ENCODE measurements at regions not wholly inside any gene's neighbourhood (a gene's known extent, or its start where the extent isn't known, plus 50 kb on each side); places are given as distances from the start of the nearest gene placed in this dataset.

DNA sequence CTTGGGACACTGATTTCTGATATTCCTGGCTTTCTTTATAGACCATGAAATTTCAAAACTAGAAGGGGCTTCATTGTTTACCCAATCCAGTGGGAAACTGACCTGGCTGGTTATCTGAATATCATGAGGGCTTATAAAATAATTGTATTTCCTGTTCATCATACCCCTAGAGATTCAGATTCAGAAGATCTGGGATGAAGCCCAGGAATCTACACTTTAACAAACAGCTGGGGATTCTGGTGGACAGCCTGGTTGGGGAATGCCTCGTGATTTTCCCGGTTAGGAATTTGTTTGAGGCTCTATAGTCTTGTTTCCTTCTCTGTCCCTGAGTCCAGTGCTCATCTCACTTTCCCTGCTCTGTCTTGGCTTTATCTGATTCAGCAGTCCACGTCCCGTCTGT, 110.3 kb downstream of the ADRA2A start:
- Histone ChIP-seq H3K27ac (ENCODE audit: insufficient read length, low read depth, low read length) (no peak overlapping the region), H2BK120ac (ENCODE audit: low read depth, low read length, poor library complexity, severe bottlenecking) (no peak overlapping the region), H2AFZ (ENCODE audit: low read length) (no peak overlapping the region), H4K8ac (replicated peaks; ENCODE audit: insufficient read length, low read depth, low read length) (no peak overlapping the region), H3K79me2 (ENCODE audit: insufficient read depth, low read length) (no peaks in the 10 kb centered on the region), H3K14ac (ENCODE audit: insufficient read depth, low read length) (no peak overlapping the region), H3K4ac (ENCODE audit: low read depth, low read length) (no peak overlapping the region), H4K91ac (ENCODE audit: insufficient read length, low read depth, low read length) (no peak overlapping the region), H3K23ac (ENCODE audit: insufficient read length, low read depth, low read length) (no peak overlapping the region), H2BK20ac (ENCODE audit: low read depth, low read length, poor library complexity, severe bottlenecking) (no peak overlapping the region), H3T11ph (ENCODE audit: low read length) (no peak overlapping the region), H4K20me1 (ENCODE audit: control insufficient read depth, insufficient read depth, insufficient read length) (no peaks in the 10 kb centered on the region), H2BK12ac (ENCODE audit: insufficient read length, low read depth, low read length) (no peak overlapping the region), H2BK5ac (ENCODE audit: insufficient read length, low read length) (no peak overlapping the region), H3K23me2 (ENCODE audit: insufficient read length, low read depth, low read length, poor library complexity, severe bottlenecking) (no peaks in the 10 kb centered on the region), H3K18ac (ENCODE audit: insufficient read length, low read depth, low read length) (no peak overlapping the region), H3K79me1 (ENCODE audit: insufficient read depth, low read depth, low read length, poor library complexity, severe bottlenecking) (no peaks in the 10 kb centered on the region), H2AK5ac (ENCODE audit: insufficient read length, low read length) (no peak overlapping the region), H3K27me3 (ENCODE audit: insufficient read depth, low read length) (no peaks in the 10 kb centered on the region), H3K9ac (ENCODE audit: extremely low read depth, insufficient read length, low read length) (no peak overlapping the region), H3K9me3 (ENCODE audit: control insufficient read depth, low read depth, low read length) (no peaks in the 10 kb centered on the region), H4K5ac (ENCODE audit: insufficient read length, low read depth, low read length) (no peak overlapping the region), H3K4me2 (ENCODE audit: insufficient read depth, insufficient read length, low read length) (no peak overlapping the region), H3K4me1 (ENCODE audit: insufficient read depth, low read length) (no peaks in the 10 kb centered on the region), H3K56ac (ENCODE audit: insufficient read length, low read depth, low read length) (no peak overlapping the region), H2BK15ac (ENCODE audit: low read depth, low read length) (no peak overlapping the region)
- H3K36me3 Mint-ChIP-seq (ENCODE audit: insufficient read depth in 1 of 3, low read depth in 3 of 3) = no peaks in the 10 kb centered on the region
- no peak overlapping the region for H3K4me3 Mint-ChIP-seq
- H3K4me1 Mint-ChIP-seq = no peaks in the 10 kb centered on the region
- peaks cover 2 to 3% of the 10 kb centered on the region in 2 experiments; a peak in 2 of 5 replicates for H3K9me3 Mint-ChIP-seq
- TF ChIP-seq, protein P1, sequence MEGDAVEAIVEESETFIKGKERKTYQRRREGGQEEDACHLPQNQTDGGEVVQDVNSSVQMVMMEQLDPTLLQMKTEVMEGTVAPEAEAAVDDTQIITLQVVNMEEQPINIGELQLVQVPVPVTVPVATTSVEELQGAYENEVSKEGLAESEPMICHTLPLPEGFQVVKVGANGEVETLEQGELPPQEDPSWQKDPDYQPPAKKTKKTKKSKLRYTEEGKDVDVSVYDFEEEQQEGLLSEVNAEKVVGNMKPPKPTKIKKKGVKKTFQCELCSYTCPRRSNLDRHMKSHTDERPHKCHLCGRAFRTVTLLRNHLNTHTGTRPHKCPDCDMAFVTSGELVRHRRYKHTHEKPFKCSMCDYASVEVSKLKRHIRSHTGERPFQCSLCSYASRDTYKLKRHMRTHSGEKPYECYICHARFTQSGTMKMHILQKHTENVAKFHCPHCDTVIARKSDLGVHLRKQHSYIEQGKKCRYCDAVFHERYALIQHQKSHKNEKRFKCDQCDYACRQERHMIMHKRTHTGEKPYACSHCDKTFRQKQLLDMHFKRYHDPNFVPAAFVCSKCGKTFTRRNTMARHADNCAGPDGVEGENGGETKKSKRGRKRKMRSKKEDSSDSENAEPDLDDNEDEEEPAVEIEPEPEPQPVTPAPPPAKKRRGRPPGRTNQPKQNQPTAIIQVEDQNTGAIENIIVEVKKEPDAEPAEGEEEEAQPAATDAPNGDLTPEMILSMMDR (conservative IDR thresholded peaks at IDR 0.05) = no peak
- H3K27ac Mint-ChIP-seq = no peak overlapping the region
- H3K27me3 Mint-ChIP-seq (ENCODE audit: low read depth) = no peaks in the 10 kb centered on the region; the same call in none of the 2 replicates
- no CpG with 5 or more reads among the region's 4 CpGs for WGBS (ENCODE audit: extremely low coverage, insufficient read length, low lambda C conversion rate)
- no peak for DNase-seq
